GM12872 (cell line): ENCODE measurements at regions not wholly inside any gene's neighbourhood (a gene's known extent, or its start where the extent isn't known, plus 50 kb on each side); places are given as distances from the start of the nearest gene placed in this dataset.

Experiments used
- TF ChIP-seq, protein P1 (sequence below): IDR thresholded peaks from 3 replicates; pipeline ENCODE4 v1.5.1; 2011; ENCODE audit warnings: low read depth, mild to moderate bottlenecking, low read length, moderate library complexity; ENCODE audit not compliant: insufficient read depth

DNA sequence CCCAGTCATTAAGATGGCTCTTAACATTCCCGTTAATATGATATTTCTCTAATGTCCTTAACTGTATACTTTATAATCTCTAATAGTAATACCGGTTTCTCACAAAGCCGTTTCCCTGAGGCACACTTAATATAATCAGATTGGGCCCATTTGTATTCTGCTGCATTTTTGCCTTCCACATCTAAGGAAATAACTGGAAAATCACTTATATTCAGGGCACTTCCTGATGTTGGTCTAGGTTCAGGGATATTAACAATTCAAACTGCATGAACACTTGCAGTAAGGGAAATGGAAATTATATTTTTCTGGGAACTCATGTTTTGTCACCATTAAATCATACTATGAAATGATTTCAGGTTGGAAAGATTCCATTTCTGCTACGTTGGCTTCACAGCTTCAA is 119.8 kb downstream of the TPR start:
- TF ChIP-seq, protein P1, sequence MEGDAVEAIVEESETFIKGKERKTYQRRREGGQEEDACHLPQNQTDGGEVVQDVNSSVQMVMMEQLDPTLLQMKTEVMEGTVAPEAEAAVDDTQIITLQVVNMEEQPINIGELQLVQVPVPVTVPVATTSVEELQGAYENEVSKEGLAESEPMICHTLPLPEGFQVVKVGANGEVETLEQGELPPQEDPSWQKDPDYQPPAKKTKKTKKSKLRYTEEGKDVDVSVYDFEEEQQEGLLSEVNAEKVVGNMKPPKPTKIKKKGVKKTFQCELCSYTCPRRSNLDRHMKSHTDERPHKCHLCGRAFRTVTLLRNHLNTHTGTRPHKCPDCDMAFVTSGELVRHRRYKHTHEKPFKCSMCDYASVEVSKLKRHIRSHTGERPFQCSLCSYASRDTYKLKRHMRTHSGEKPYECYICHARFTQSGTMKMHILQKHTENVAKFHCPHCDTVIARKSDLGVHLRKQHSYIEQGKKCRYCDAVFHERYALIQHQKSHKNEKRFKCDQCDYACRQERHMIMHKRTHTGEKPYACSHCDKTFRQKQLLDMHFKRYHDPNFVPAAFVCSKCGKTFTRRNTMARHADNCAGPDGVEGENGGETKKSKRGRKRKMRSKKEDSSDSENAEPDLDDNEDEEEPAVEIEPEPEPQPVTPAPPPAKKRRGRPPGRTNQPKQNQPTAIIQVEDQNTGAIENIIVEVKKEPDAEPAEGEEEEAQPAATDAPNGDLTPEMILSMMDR: no peak

DNA sequence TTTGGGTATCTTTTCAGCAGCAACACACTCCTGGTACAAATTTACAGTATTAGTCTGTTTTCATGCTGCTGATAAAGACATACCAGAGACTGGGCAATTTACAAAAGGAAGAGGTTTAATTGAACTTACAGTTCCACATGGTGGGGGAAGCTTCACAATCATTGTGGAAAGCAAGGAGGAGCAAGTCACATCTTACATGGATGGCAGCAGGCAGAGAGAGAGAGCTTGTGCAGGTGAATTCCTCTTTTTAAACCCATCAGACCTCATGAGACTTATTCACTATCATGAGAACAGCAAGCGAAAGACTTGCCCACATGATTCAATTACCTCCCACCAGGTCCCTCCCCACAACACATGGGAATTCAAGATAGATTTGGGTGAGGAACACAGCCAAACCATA is 124.5 kb downstream of the TPR start:
- TF ChIP-seq, protein P1: no peak

DNA sequence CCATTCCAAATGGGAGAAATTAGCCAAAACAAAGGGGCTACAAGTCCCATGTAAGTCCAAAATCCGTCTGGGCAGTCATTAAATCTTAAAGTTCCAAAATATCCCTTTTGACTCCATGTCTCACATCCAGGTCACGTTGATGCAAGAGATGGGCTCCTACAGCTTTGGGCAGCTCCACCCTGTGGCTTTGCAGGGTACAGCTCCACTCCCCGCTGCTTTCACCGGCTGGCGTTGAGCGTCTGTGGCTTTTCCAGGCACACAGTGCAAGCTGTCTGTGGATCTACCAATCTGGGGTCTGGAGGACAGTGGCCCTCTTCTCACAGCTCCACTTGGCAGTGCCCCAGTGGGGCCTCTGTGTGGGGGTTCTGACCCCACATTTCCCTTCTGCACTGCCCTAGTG is 130.2 kb downstream of the TPR start:
- TF ChIP-seq, protein P1: 0 out of 3 replicates have a peak, but pooled peaks have one; percentile 25
